NT2/D1 (cell line): ENCODE measurements at regions not wholly inside any gene's neighbourhood (a gene's known extent, or its start where the extent isn't known, plus 50 kb on each side); places are given as distances from the start of the nearest gene placed in this dataset.

Experiments used
- SUZ12 ChIP-seq: IDR thresholded peaks from 2 replicates; pipeline ENCODE4 v1.6.1; 2011; ENCODE audit not compliant: insufficient read length, insufficient read depth; ENCODE audit errors: extremely low read depth
- YY1 ChIP-seq: IDR thresholded peaks from 2 replicates; pipeline ENCODE4 v1.6.1; 2011; ENCODE audit not compliant: insufficient read length, insufficient read depth
- ZNF274 ChIP-seq: IDR thresholded peaks from 2 replicates; pipeline ENCODE4 v1.6.1; 2011; ENCODE audit warnings: mild to moderate bottlenecking, low read depth, low read length

DNA sequence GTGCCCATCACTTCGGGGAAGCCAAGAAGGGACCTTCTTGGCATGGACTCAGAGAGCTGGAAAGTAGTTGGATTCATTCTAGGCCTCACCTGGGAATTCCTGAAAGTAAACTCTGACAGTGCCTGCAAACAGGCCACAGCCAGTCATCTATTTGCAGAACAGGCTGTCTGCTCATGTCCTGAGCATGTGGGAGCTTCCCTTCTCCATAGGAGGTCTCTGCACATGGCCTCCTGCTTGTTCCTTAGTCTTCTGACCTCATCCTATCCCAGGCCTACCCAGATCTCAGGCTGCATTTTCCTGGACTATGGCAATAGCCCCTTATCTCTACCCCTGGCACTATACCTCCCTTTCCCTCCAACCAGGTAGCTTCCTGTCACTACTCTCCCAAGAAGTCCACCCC, 67.2 kb upstream of the FSTL4 start:
- TF ChIP-seq ZNF274 (no peak), SUZ12 (no peak), YY1 (no peak)
